Endothelial cell of umbilical vein (primary cell): ENCODE measurements at regions not wholly inside any gene's neighbourhood (a gene's known extent, or its start where the extent isn't known, plus 50 kb on each side); places are given as distances from the start of the nearest gene placed in this dataset.

ENCODE experiments used
- BruUV-seq: library from RNA; stranded (reverse); fragments of 400-500 nt; replicated peaks from 2 replicates; lab custom pipeline; 2021; lab: Mats Ljungman, UMichigan
- CTCF ChIA-PET: fragments of 300-600, 350-600 bp; sonication (Branson Sonifier 250); formaldehyde crosslinking; loops from one replicate; lab custom pipeline; 2021; ENCODE audit warnings: antibody characterized with exemption, inconsistent platforms; lab: Charles Lee
- POLR2A ChIA-PET: fragments of 300-600, 350-600 bp; sonication (Branson Sonifier 250); formaldehyde crosslinking; loops from one replicate; lab custom pipeline; 2021; ENCODE audit warnings: antibody characterized with exemption, inconsistent platforms; lab: Charles Lee
- DNase-seq: peaks from one replicate; pipeline ENCODE4 v3.0.0-alpha.2; 2011; ENCODE audit warnings: low read depth, low spot score
- FAIRE-seq: peaks from 2 replicates; lab custom pipeline; 2011; peaks lifted over from hg19 to GRCh38; lab: Jason Lieb, UNC
- H2AFZ ChIP-seq: 2 replicates; pipeline ENCODE4 v1.6.0; 2012; ENCODE audit warnings: low read depth, low read length, control low read depth, inconsistent platforms
- H3K27ac ChIP-seq: 2 replicates; pipeline ENCODE4 v1.5.1; 2011; ENCODE audit warnings: low read depth, mild to moderate bottlenecking, control low read depth, low read length, moderate library complexity; ENCODE audit not compliant: insufficient read depth
- H3K27me3 ChIP-seq, 2 experiments: 2 replicates each; pipeline versions ENCODE4 v1.6.0 to v1.6.1; 2011; ENCODE audit warnings: low read length in 2 of 2, mixed read lengths in 1 of 2; ENCODE audit not compliant: control insufficient read depth in 2 of 2, insufficient read depth in 2 of 2
- H3K36me3 ChIP-seq, 2 experiments: 2 replicates in 1 of 2; 3 replicates in 1 of 2; pipeline ENCODE4 v1.5.1; 2011; ENCODE audit warnings: low read length in 2 of 2, mild to moderate bottlenecking in 1 of 2, moderate library complexity in 1 of 2; ENCODE audit not compliant: control insufficient read depth in 2 of 2, insufficient read depth in 2 of 2; ENCODE audit errors: extremely low read depth in 1 of 2
- H3K4me1 ChIP-seq: 3 replicates; pipeline ENCODE4 v1.5.1; 2011; ENCODE audit warnings: mild to moderate bottlenecking, low read length; ENCODE audit not compliant: control insufficient read depth, insufficient read depth; ENCODE audit errors: extremely low read depth
- H3K4me2 ChIP-seq: 2 replicates; pipeline ENCODE4 v1.6.1; 2011; ENCODE audit warnings: low read length, control low read depth, mixed read lengths; ENCODE audit not compliant: insufficient read depth
- H3K4me3 ChIP-seq, 3 experiments: fragments of 200-600 bp in 1 of 3; sonication (generic), shearing (Covaris generic) in 1 of 3; replicated peaks in 1 of 3; 2 replicates each; pipeline ENCODE4 v1.5.1; 2011 to 2016; ENCODE audit warnings: control low read depth in 3 of 3, low read length in 3 of 3, mild to moderate bottlenecking in 2 of 3, inconsistent platforms in 1 of 3, low read depth in 1 of 3, moderate library complexity in 1 of 3; ENCODE audit not compliant: insufficient read depth in 1 of 3
- H3K79me2 ChIP-seq: 2 replicates; pipeline ENCODE4 v1.6.0; 2012; ENCODE audit warnings: low read length, inconsistent platforms; ENCODE audit not compliant: control insufficient read depth, insufficient read depth
- H3K9ac ChIP-seq: replicated peaks from 2 replicates; pipeline ENCODE3; 2011; ENCODE audit warnings: low read length, control low read depth; ENCODE audit not compliant: insufficient read depth; ENCODE audit errors: extremely low read depth
- H3K9me1 ChIP-seq: replicated peaks from 3 replicates; pipeline ENCODE4 v1.6.0; 2011; ENCODE audit warnings: mild to moderate bottlenecking, low read length; ENCODE audit not compliant: control insufficient read depth, insufficient read depth; ENCODE audit errors: extremely low read depth
- H3K9me3 ChIP-seq: replicated peaks from 2 replicates; pipeline ENCODE4 v1.5.1; 2012; ENCODE audit warnings: low read length, inconsistent platforms; ENCODE audit not compliant: control insufficient read depth, insufficient read depth
- H4K20me1 ChIP-seq: replicated peaks from 2 replicates; pipeline ENCODE3; 2011; ENCODE audit warnings: mild to moderate bottlenecking, low read length; ENCODE audit not compliant: control insufficient read depth, insufficient read depth; ENCODE audit errors: extremely low read depth
- CTCF ChIP-seq, 2 donors: IDR thresholded peaks; 1 replicate in 1 of 2; 2 replicates in 1 of 2; pipeline ENCODE4 v1.5.1; 2011; ENCODE audit warnings: low read length in 2 of 2, mild to moderate bottlenecking in 2 of 2, moderate library complexity in 2 of 2, control low read depth in 1 of 2, inconsistent platforms in 1 of 2, low read depth in 1 of 2; ENCODE audit not compliant: insufficient read depth in 1 of 2; ENCODE audit errors: extremely low read depth in 1 of 2
- EZH2 ChIP-seq: IDR thresholded peaks from 2 replicates; pipeline ENCODE4 v1.6.1; 2012; ENCODE audit warnings: borderline replicate concordance, low read depth, mild to moderate bottlenecking, moderate library complexity, low read length, inconsistent platforms; ENCODE audit not compliant: severe bottlenecking
- FOS ChIP-seq: IDR thresholded peaks from 2 replicates; pipeline ENCODE4 v1.6.1; 2011; ENCODE audit warnings: mild to moderate bottlenecking, low read length, moderate library complexity, borderline replicate concordance; ENCODE audit not compliant: insufficient read depth
- GATA2 ChIP-seq: IDR thresholded peaks from 2 replicates; pipeline ENCODE4 v1.7.0; 2011; ENCODE audit warnings: low read depth, mild to moderate bottlenecking, moderate library complexity, mixed read lengths, low read length; ENCODE audit not compliant: insufficient read length, insufficient read depth
- JUN ChIP-seq: IDR thresholded peaks from 2 replicates; pipeline ENCODE4 v1.6.1; 2011; ENCODE audit warnings: borderline replicate concordance, low read depth; ENCODE audit not compliant: insufficient read length, insufficient read depth
- MAX ChIP-seq: IDR thresholded peaks from 2 replicates; pipeline ENCODE4 v1.6.1; 2011; ENCODE audit not compliant: insufficient read depth, insufficient read length
- MYC ChIP-seq: IDR thresholded peaks from one replicate; pipeline ENCODE4 v1.6.1; 2011; ENCODE audit warnings: mild to moderate bottlenecking, low read depth, low read length
- POLR2A ChIP-seq: IDR thresholded peaks from 2 replicates; pipeline ENCODE4 v1.6.1; 2012; ENCODE audit warnings: low read depth, mild to moderate bottlenecking, control low read depth, low read length
- POLR2AphosphoS5 ChIP-seq: IDR thresholded peaks from 2 replicates; pipeline ENCODE4 v1.6.1; 2012; ENCODE audit warnings: low read depth, mild to moderate bottlenecking, control low read depth, low read length, moderate library complexity; ENCODE audit not compliant: insufficient read depth
- dilution Hi-C: fragments of 300-500 bp; cut with MboI; formaldehyde crosslinking; loops from one replicate; pipeline ENCODE4 v1.15.0; 2019; ENCODE audit warnings: low sequenced_read_pairs; ENCODE audit not compliant: extremely low pct_ligation_motif_present
- intact Hi-C: fragments of 100-400 bp; cut with micrococcal nuclease; formaldehyde crosslinking; loops from one replicate; pipeline ENCODE4 v1.10.0; 2022

- BruUV-seq, result no TSS peak
- CTCF ChIA-PET, result no interaction called here
- no peak overlapping the region for H3K9ac ChIP-seq
- no peaks in the 10 kb centered on the region for H4K20me1 ChIP-seq
- H3K4me1 ChIP-seq, result no peaks in the 10 kb centered on the region
- H2AFZ ChIP-seq, result no peak overlapping the region
- H3K4me2 ChIP-seq, result no peak overlapping the region
- TF ChIP-seq GATA2 (no peak), CTCF (IDR thresholded peaks at IDR 0.05; ENCODE audit: extremely low read depth in 1 of 2, insufficient read depth in 1 of 2, low read depth in 1 of 2, low read length in 2 of 2) (no peak), JUN (no peak), MYC (no peak), POLR2A (no peak), FOS (no peak), MAX (no peak), POLR2AphosphoS5 (no peak), EZH2 (no peak)
- POLR2A ChIA-PET, result no interaction called here
- H3K36me3 ChIP-seq, result no peaks in the 10 kb centered on the region
- H3K79me2 ChIP-seq, result no peaks in the 10 kb centered on the region
- no peak overlapping the region for H3K4me3 ChIP-seq
- no peaks in the 10 kb centered on the region for H3K9me3 ChIP-seq
- intact Hi-C loops, result no loop called here
- dilution Hi-C loops, result no loop called here
- peaks cover 0 to 2% of the 10 kb centered on the region in 2 experiments for H3K27me3 ChIP-seq
- FAIRE-seq (no peak), DNase-seq (no peak)
- no peaks in the 10 kb centered on the region for H3K9me1 ChIP-seq
- no peak overlapping the region for H3K27ac ChIP-seq
Observed at GRCh38 chr16:59707436-59708226, 973.5 kb upstream of the GOT2 start.
